Mesodermal cell (in vitro differentiated cells): ENCODE measurements at regions not wholly inside any gene's neighbourhood (a gene's known extent, or its start where the extent isn't known, plus 50 kb on each side); places are given as distances from the start of the nearest gene placed in this dataset.

ENCODE experiments used
- H3K27ac ChIP-seq: 2 replicates; pipeline ENCODE4 v1.7.0; 2013; ENCODE audit warnings: mild to moderate bottlenecking, low read depth, low read length, moderate library complexity; ENCODE audit not compliant: severe bottlenecking
- H3K36me3 ChIP-seq: 2 replicates; pipeline ENCODE4 v1.7.1; 2013; ENCODE audit warnings: mild to moderate bottlenecking, low read length, moderate library complexity; ENCODE audit not compliant: control insufficient read depth, insufficient read depth
- H3K4me1 ChIP-seq: one replicate; pipeline ENCODE4 v1.7.1; 2013; ENCODE audit warnings: mild to moderate bottlenecking, low read length; ENCODE audit not compliant: insufficient read depth, control insufficient read depth, poor library complexity, severe bottlenecking
- H3K4me3 ChIP-seq: 2 replicates; pipeline ENCODE4 v1.7.0; 2013; ENCODE audit warnings: low read length, control low read depth, mild to moderate bottlenecking; ENCODE audit not compliant: insufficient read depth, poor library complexity, severe bottlenecking; ENCODE audit errors: extremely low read depth
- H3K9me3 ChIP-seq: 2 replicates; pipeline ENCODE4 v1.7.1; 2013; ENCODE audit warnings: mild to moderate bottlenecking, low read length, moderate library complexity; ENCODE audit not compliant: control insufficient read depth
- WGBS, 2 experiments: methylation state at CpG; one replicate each; pipeline ENCODE4 v1.1.5; 2013; ENCODE audit warnings: missing lambda C conversion rate in 2 of 2; ENCODE audit not compliant: insufficient coverage in 2 of 2; 5-methylcytosine and 5-hydroxymethylcytosine counted together

DNA sequence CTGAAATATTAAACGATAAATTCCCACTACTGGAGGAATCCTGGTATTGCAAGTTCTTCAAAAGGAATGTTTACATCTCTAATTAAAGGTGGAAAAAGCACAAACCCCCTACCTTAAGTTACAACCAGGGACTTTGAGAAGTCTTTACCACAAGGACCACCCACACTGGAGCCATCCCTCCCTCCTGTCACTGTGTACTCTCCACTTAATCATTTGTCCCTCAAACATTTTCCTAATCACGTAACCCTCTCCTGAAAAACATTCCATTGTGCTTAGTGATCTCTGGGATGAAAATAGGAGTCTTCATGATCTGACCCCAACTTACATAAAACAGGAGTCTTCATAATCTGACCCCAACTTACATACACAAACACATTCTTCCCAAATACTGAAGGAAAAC is 85.7 kb downstream of the SUCLG1 start:
- Histone ChIP-seq H3K36me3 (no peaks in the 10 kb centered on the region), H3K4me1 (no peaks in the 10 kb centered on the region), H3K9me3 (no peaks in the 10 kb centered on the region), H3K4me3 (no peak overlapping the region), H3K27ac (no peak overlapping the region)
- WGBS, 2 experiments = no CpG with 5 or more reads among the region's 2 CpGs

DNA sequence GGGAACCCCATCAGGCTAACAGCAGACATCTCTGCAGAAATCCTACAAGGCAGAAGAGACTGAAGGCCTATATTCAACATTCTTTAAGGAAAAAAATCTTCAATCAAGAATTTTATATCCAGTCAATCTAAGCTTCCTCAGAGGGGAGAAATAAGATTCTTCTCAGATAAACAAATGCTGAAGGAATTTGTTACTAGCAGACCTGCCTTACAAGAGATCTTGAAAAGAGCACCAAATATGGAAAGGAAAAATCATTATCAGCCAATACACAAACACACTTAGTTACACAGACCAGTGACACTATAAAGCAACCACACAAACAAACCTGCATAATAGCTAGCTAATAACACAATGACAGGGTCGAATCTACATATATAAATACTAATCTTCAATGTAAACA is 96.5 kb downstream of the SUCLG1 start:
- H3K4me1 ChIP-seq = no peaks in the 10 kb centered on the region

DNA sequence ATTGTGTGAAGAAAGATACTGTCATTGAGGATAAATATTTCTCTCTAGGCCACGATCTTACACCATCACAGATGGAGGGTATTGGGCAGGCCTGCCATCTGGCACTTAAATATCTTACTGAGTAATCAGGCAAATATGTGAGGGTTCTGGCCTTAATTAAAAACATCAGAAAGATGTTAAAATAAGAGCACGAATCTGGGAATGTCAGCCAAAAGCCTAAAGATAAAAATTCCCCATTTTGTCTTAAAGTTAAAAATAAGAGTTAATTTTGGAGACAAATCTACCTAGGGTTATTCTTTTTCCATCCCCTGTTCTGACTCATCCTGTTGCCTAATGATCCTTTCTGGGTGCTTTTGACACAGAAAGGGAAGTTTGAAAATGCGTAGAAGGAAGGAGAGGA is 121.0 kb downstream of the SUCLG1 start:
- Histone ChIP-seq H3K4me1 (no peaks in the 10 kb centered on the region), H3K4me3 (no peak overlapping the region), H3K9me3 (no peaks in the 10 kb centered on the region), H3K27ac (peak overlapping the region; percentile 24), H3K36me3 (no peaks in the 10 kb centered on the region)
- no CpG with 5 or more reads among the region's 3 CpGs for WGBS, 2 experiments

More for the DNA sequence above, 96.5 kb downstream of the SUCLG1 start:
- peaks cover 10% of the 10 kb centered on the region for H3K9me3 ChIP-seq
- no peak overlapping the region for H3K4me3 ChIP-seq
- H3K36me3 ChIP-seq = no peaks in the 10 kb centered on the region
- H3K27ac ChIP-seq = no peak overlapping the region
- 83% methylated on average over 1 of the region's 1 CpG; no CpG with 5 or more reads in 1 of the 2 experiments for WGBS, 2 experiments

DNA sequence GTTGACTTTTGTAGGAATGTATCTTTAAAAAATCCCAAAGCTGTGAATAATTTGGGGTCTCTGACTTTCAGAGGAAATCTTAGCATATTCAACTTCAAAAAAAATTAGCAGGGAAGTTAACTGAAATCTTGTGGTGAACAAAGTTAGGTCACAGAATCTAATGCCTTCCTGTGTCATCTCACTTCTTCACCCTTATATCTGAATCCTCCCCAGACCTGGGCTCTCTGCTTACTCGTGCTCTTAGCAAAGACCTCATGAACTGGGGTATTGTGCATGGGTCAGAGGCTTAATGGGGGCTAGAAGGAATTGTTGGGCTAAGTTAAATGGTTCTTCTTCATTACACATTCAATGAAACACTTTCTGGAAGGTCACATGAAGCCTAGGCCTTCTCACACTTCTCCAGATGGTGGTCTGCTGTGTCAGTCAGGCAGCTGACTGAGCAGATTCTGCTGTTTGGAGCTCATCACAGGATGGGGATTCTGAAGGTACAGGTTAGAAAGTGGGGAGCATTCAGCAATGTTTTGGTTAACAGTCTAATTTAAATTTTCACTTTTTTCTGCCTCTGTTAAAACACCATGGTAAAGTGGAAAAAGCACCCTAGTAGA is 131.3 kb downstream of the SUCLG1 start:
- Histone ChIP-seq H3K27ac (no peak overlapping the region), H3K4me1 (no peaks in the 10 kb centered on the region), H3K36me3 (no peaks in the 10 kb centered on the region), H3K4me3 (no peak overlapping the region), H3K9me3 (no peaks in the 10 kb centered on the region)
- WGBS, 2 experiments = no CpG with 5 or more reads among the region's 1 CpG

DNA sequence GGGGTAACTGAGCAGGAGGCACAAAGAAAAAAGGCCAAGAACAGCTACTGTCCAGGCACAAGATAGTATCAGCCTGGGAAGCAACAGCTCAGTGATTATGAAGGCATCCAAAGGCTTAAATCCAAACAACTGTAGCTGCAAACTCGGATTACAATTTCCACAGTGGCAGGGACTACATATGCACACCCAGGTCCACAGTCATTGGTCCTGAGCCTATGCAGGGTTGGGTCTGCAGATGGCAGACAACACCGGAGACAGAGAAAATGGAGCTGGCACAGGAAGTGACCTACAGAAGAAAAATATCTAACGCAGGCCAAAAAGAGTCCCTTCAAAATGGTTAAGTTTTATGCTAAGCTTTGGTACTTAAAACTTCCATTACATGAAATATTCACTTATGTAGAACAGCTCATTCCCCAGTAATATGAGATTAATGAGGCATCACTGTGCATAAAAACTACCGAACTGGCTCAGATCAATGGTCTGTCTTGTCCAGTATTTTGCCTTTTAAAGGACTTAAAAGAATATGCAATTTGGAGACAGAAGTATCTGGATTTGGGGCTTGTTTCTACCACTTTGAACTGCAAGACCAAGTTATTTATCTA is 132.1 kb downstream of the SUCLG1 start:
- no peak overlapping the region for H3K27ac ChIP-seq
- no peak overlapping the region for H3K4me3 ChIP-seq
- no peaks in the 10 kb centered on the region for H3K9me3 ChIP-seq
- WGBS, 2 experiments = 70 to 100% methylated on average over 1 to 2 of the region's 4 CpGs
- no peaks in the 10 kb centered on the region for H3K36me3 ChIP-seq
- no peaks in the 10 kb centered on the region for H3K4me1 ChIP-seq

DNA sequence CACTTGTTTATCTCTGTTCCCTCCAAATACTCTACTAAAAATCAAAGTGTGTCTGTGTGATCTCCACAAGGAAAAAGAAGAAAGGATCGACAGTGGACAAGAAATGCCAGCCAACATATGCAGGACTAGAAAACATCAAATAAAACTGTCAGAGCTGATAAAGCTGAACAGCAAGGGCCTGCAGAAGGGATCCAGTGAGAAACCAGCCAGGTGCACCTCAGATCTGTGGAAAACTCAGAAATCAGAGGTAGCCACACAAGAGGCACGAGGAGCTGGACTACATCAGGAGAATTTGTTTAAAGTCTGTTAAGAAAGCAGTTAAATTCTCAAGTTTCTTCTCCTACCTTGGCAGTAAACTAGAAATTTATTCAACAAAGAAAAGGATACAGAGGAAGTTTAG is 135.2 kb downstream of the SUCLG1 start:
- no CpG with 5 or more reads among the region's 2 CpGs for WGBS, 2 experiments
- Histone ChIP-seq H3K4me1 (no peaks in the 10 kb centered on the region), H3K9me3 (no peaks in the 10 kb centered on the region), H3K4me3 (no peak overlapping the region), H3K36me3 (no peaks in the 10 kb centered on the region), H3K27ac (no peak overlapping the region)

DNA sequence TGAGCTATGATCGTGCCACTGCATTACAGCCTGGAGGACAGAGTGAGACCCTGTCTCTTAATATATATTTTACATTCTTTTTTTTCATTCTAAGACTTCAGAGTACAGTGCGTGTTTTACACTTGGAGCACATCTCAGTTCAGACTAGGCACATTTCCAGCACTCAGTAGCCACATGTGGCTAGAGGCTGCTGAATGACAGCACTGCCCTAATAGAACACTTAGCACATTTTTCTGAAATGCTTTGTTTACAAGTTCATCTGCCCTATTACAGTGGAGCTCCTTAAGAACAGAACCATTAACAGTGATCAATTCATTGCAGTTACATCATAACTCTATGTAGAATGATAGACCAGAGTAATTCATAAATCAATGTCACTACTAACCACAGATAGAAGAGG is 138.1 kb downstream of the SUCLG1 start:
- 72 to 100% methylated on average over 1 to 2 of the region's 2 CpGs for WGBS, 2 experiments
- Histone ChIP-seq H3K9me3 (no peaks in the 10 kb centered on the region), H3K4me3 (no peak overlapping the region), H3K36me3 (no peaks in the 10 kb centered on the region), H3K27ac (no peak overlapping the region), H3K4me1 (no peaks in the 10 kb centered on the region)

DNA sequence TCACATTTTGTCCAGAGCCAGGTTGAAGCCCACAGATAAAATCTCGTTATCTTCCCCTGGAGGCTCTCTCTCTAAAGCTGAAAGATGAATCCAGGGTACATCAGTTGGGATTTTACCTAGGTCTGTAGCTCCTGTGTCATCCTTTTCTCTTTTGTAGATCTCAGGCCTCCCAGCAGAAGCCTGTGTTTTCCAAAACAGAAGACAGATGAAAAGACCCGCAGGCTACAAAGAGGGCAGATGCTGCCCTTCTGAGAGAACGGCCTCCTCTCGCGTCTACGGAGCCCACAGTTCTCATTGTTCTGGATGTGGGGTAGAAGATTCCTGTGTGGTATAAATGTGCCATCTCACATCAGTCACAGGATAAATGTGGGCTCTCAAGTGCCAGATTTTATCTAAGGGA is 139.5 kb downstream of the SUCLG1 start:
- WGBS, 2 experiments = 78 to 80% methylated on average over 5 to 6 of the region's 6 CpGs
- no peaks in the 10 kb centered on the region for H3K36me3 ChIP-seq
- no peak overlapping the region for H3K27ac ChIP-seq
- no peak overlapping the region for H3K4me3 ChIP-seq
- H3K4me1 ChIP-seq = no peaks in the 10 kb centered on the region
- H3K9me3 ChIP-seq = no peaks in the 10 kb centered on the region

DNA sequence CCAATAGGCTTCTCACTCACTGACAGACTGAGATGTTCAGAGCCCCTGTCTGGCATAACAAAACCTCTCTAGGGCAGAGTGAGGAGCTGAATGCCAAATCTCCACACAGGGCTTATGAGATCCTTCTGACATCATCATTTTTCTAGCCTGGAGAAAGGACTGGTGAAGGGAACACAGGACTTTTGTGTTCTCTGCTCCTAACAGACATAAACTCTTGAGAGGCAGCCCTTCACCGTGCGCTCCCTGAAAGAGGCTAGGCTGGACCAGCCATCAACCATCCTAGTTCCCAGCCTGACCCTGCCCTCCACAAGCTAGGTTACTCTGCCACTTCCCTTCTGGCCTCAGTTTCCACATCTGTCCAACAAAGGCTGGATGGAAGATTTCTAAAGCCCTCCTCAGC is 141.9 kb downstream of the SUCLG1 start:
- 88 to 100% methylated on average over 1 to 2 of the region's 2 CpGs for WGBS, 2 experiments
- no peaks in the 10 kb centered on the region for H3K4me1 ChIP-seq

DNA sequence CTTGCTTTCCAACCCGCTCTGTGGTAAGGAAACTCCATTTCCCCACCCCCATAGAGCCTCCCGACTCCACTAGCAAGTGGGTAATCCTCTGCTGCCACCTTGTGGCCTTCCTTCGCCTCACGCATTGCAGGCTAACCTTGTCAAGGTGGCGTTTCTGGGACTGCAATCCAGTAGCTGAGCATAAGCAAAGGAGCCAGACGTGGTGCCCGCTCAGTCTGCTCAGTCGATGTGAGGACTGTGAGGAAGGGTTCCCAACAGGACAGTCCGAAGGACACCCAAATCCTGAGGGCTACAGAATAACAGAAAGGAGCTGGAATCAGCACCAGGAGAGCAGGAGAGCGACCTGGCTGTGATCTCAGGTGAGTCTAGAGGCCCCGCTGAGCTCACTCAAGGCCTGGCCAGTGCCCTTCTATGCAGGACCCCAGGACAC is 144.2 kb downstream of the SUCLG1 start:
- H3K4me3 ChIP-seq = no peak overlapping the region
- no peaks in the 10 kb centered on the region for H3K4me1 ChIP-seq
- no peaks in the 10 kb centered on the region for H3K9me3 ChIP-seq
- no peaks in the 10 kb centered on the region for H3K36me3 ChIP-seq
- no peak overlapping the region for H3K27ac ChIP-seq
- WGBS, 2 experiments = 25 to 29% methylated on average over 11 of the region's 11 CpGs

More for the DNA sequence above, 141.9 kb downstream of the SUCLG1 start:
- Histone ChIP-seq H3K9me3 (no peaks in the 10 kb centered on the region), H3K36me3 (no peaks in the 10 kb centered on the region), H3K4me3 (no peak overlapping the region), H3K27ac (no peak overlapping the region)

DNA sequence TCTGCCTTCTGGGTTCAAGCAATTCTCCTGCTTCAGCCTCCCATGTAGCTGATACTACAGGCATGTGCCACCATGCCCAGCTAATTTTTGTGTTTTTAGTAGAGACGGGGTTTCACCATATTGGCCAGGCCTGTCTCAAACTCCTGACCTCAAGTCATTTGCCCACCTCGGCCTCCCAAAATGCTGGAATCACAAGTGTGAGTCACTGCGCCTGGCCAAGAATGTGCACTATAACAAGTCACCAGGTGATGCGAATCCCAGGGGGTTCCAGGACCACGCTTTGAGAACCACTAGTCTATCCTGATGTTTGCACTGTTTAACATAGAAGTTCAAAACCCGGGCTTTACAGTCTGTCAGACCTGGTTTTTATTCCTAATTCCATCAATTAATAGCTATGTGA is 144.8 kb downstream of the SUCLG1 start:
- 85 to 98% methylated on average over 4 to 6 of the region's 6 CpGs for WGBS, 2 experiments
- H3K4me3 ChIP-seq = no peak overlapping the region
- no peaks in the 10 kb centered on the region for H3K4me1 ChIP-seq
- no peaks in the 10 kb centered on the region for H3K36me3 ChIP-seq
- no peak overlapping the region for H3K27ac ChIP-seq
- no peaks in the 10 kb centered on the region for H3K9me3 ChIP-seq
